HFF-Myc (cell line): ENCODE measurements at regions not wholly inside any gene's neighbourhood (a gene's known extent, or its start where the extent isn't known, plus 50 kb on each side); places are given as distances from the start of the nearest gene placed in this dataset.
"Not testable (repeated sequence)": the region's sequence is repeated elsewhere in the genome, so short reads cannot be mapped to it uniquely, and the experiment has no call there.

Experiments used
- DNase-seq: peaks from one replicate; pipeline ENCODE4 v3.0.0-alpha.2; 2011; ENCODE audit warnings: low read depth; ENCODE audit errors: extremely low read depth
- H3K4me3 ChIP-seq: replicated peaks from 2 replicates; pipeline ENCODE4 v1.5.1; 2011; ENCODE audit warnings: low read depth, mild to moderate bottlenecking, control low read depth, low read length
- CTCF ChIP-seq: IDR thresholded peaks from 2 replicates; pipeline ENCODE4 v1.5.1; 2012; ENCODE audit warnings: mild to moderate bottlenecking, low read depth, low read length, control low read depth; ENCODE audit errors: missing control alignments

- no peak overlapping the region for H3K4me3 ChIP-seq
- DNase-seq = no peak
- no peak for TF ChIP-seq CTCF
These were observed 56.4 kb upstream of the NXT1 start for GRCh38 chr20:23294166-23294565.

- DNase-seq = no peak
- H3K4me3 ChIP-seq = no peak overlapping the region
- TF ChIP-seq CTCF = no peak
These were observed 56.9 kb upstream of the NXT1 start for GRCh38 chr20:23293689-23294088.

GRCh38 chr20:23292311-23292710 lies 58.3 kb upstream of the NXT1 start:
- not testable (repeated sequence) for H3K4me3 ChIP-seq, DNase-seq

GRCh38 chr20:23291575-23292240 lies 58.9 kb upstream of the NXT1 start:
- no peak for DNase-seq
- H3K4me3 ChIP-seq = no peak overlapping the region
- no peak for TF ChIP-seq CTCF

GRCh38 chr20:23290761-23291574 lies 59.6 kb upstream of the NXT1 start:
- no peak overlapping the region for H3K4me3 ChIP-seq
- no peak for TF ChIP-seq CTCF
- no peak for DNase-seq

GRCh38 chr20:23289724-23290395 lies 60.7 kb upstream of the NXT1 start:
- H3K4me3 ChIP-seq = no peak overlapping the region
- TF ChIP-seq CTCF = no peak
- DNase-seq = no peak

- no peak for DNase-seq
- H3K4me3 ChIP-seq = no peak overlapping the region
- TF ChIP-seq CTCF = no peak
These were observed 61.3 kb upstream of the NXT1 start for GRCh38 chr20:23289249-23289648.
